Erythroblast (primary cell): ENCODE measurements at regions not wholly inside any gene's neighbourhood (a gene's known extent, or its start where the extent isn't known, plus 50 kb on each side); places are given as distances from the start of the nearest gene placed in this dataset.
A peak's percentile ranks its signal among the peaks of the same experiment; 100 is the strongest.

Experiments used
- DNase-seq, 2 experiments: peaks; one replicate each; lab custom pipeline; 2025; lab: John Stamatoyannopoulos, UW
- GATA1 ChIP-seq: IDR thresholded peaks from 2 replicates; pipeline ENCODE4 v1.6.1; 2011; ENCODE audit warnings: low read depth, mild to moderate bottlenecking, control low read depth, low read length, moderate library complexity
- POLR2A ChIP-seq: IDR thresholded peaks from 2 replicates; pipeline ENCODE4 v1.6.1; 2011; ENCODE audit warnings: mild to moderate bottlenecking, low read length

- DNase-seq, result no peak
- TF ChIP-seq POLR2A, result no peak
- TF ChIP-seq GATA1, result no peak
These were observed 276.8 kb downstream of the ENC1 start for GRCh38 chr5:74363603-74364205.

- no peak for DNase-seq
- TF ChIP-seq POLR2A (no peak), GATA1 (no peak)
These were observed 278.8 kb downstream of the ENC1 start for GRCh38 chr5:74361406-74362358.

GRCh38 chr5:74360535-74361210, 279.9 kb downstream of the ENC1 start:
- TF ChIP-seq GATA1 (no peak), POLR2A (no peak)
- DNase-seq, result no peak

- no peak for DNase-seq
- TF ChIP-seq POLR2A (no peak), GATA1 (no peak)
These were observed 282.7 kb downstream of the ENC1 start for GRCh38 chr5:74357827-74358226.

GRCh38 chr5:74356009-74356695, 284.4 kb downstream of the ENC1 start:
- no peak for DNase-seq

GRCh38 chr5:74355041-74355824, 285.3 kb downstream of the ENC1 start:
- TF ChIP-seq POLR2A (no peak), GATA1 (no peak)

More at GRCh38 chr5:74356009-74356695, 284.4 kb downstream of the ENC1 start:
- TF ChIP-seq GATA1 (no peak), POLR2A (no peak)

GRCh38 chr5:74352256-74352655, 288.3 kb downstream of the ENC1 start:
- TF ChIP-seq GATA1 (no peak), POLR2A (no peak)
- no peak for DNase-seq

More at GRCh38 chr5:74355041-74355824, 285.3 kb downstream of the ENC1 start:
- DNase-seq, result no peak

- TF ChIP-seq POLR2A (no peak), GATA1 (no peak)
- DNase-seq, result peak in 1 of 2 experiments; percentile 5
These were observed 297.4 kb downstream of the ENC1 start for GRCh38 chr5:74342948-74343682.

- TF ChIP-seq POLR2A (no peak), GATA1 (no peak)
- DNase-seq, result no peak
These were observed 298.3 kb downstream of the ENC1 start for GRCh38 chr5:74342182-74342581.

- DNase-seq, result no peak
- TF ChIP-seq GATA1 (no peak), POLR2A (no peak)
These were observed 299.3 kb downstream of the ENC1 start for GRCh38 chr5:74341221-74341620.

GRCh38 chr5:74340476-74340875, 300.1 kb downstream of the ENC1 start:
- TF ChIP-seq POLR2A, result no peak
- TF ChIP-seq GATA1, result no peak
- no peak for DNase-seq

GRCh38 chr5:74337984-74338310, 302.6 kb downstream of the ENC1 start:
- no peak for TF ChIP-seq POLR2A
- TF ChIP-seq GATA1, result no peak
- no peak for DNase-seq
